Suprapubic skin (tissue), 4 donors: ENCODE measurements at regions not wholly inside any gene's neighbourhood (a gene's known extent, or its start where the extent isn't known, plus 50 kb on each side); places are given as distances from the start of the nearest gene placed in this dataset.

Source experiments
- DNase-seq, 2 donors: peaks; one replicate each; pipeline ENCODE4 v3.0.0-alpha.2; 2019; ENCODE audit warnings: low spot score in 2 of 2
- H3K27ac ChIP-seq: fragments of 200-600 bp; sonication (generic); one replicate; pipeline ENCODE4 v1.5.1; 2019
- H3K27me3 ChIP-seq: fragments of 200-600 bp; sonication (generic); one replicate; pipeline ENCODE4 v1.5.1; 2019
- H3K36me3 ChIP-seq: fragments of 200-600 bp; sonication (generic); one replicate; pipeline ENCODE4 v1.5.1; 2019
- H3K4me1 ChIP-seq: fragments of 200-600 bp; sonication (generic); one replicate; pipeline ENCODE4 v1.5.1; 2019
- H3K4me3 ChIP-seq: fragments of 200-600 bp; sonication (generic); one replicate; pipeline ENCODE4 v1.5.1; 2019; ENCODE audit warnings: mild to moderate bottlenecking
- H3K9me3 ChIP-seq: fragments of 200-600 bp; sonication (generic); one replicate; pipeline ENCODE4 v1.5.1; 2019
- CTCF ChIP-seq, 2 donors: fragments of 200-600 bp in 1 of 2; fragments of 450-650 bp in 1 of 2; sonication (generic) in 1 of 2; IDR thresholded peaks; one replicate each; pipeline ENCODE4 v1.5.1; 2016 to 2019; ENCODE audit warnings: antibody characterized with exemption in 2 of 2, mild to moderate bottlenecking in 1 of 2, moderate library complexity in 1 of 2
- EP300 ChIP-seq: sonication (generic); formaldehyde crosslinking; IDR thresholded peaks from one replicate; pipeline ENCODE4 v1.6.1; 2017; ENCODE audit warnings: antibody characterized with exemption
- POLR2A ChIP-seq, 2 donors: fragments of 450-650 bp; IDR thresholded peaks; one replicate each; pipeline ENCODE4 v1.6.1; 2017; ENCODE audit warnings: antibody characterized with exemption in 2 of 2, mild to moderate bottlenecking in 2 of 2, moderate library complexity in 2 of 2
- POLR2AphosphoS5 ChIP-seq, 3 donors: sonication (generic); formaldehyde crosslinking; IDR thresholded peaks; one replicate each; pipeline ENCODE4 v1.6.1; 2017; ENCODE audit warnings: antibody characterized with exemption in 3 of 3
- WGBS: methylation state at CpG from one replicate; pipeline ENCODE4 v1.1.5; 2018; 5-methylcytosine and 5-hydroxymethylcytosine counted together

GRCh38 chr7:46720761-46721160 is 799.7 kb upstream of the IGFBP3 start:
- WGBS = 48% methylated on average over 2 of the region's 2 CpGs
- H3K27me3 ChIP-seq = no peaks in the 10 kb centered on the region
- no peaks in the 10 kb centered on the region for H3K4me1 ChIP-seq
- no peak overlapping the region for H3K27ac ChIP-seq
- H3K4me3 ChIP-seq = no peak overlapping the region
- H3K36me3 ChIP-seq = no peaks in the 10 kb centered on the region
- TF ChIP-seq EP300 (no peak), POLR2A (IDR thresholded peaks at IDR 0.05) (no peak), CTCF (IDR thresholded peaks at IDR 0.05) (no peak), POLR2AphosphoS5 (IDR thresholded peaks at IDR 0.05) (no peak)
- no peak for DNase-seq
- H3K9me3 ChIP-seq = no peaks in the 10 kb centered on the region

- no peak for TF ChIP-seq POLR2AphosphoS5 (IDR thresholded peaks at IDR 0.05)
- Histone ChIP-seq H3K4me3 (no peak overlapping the region), H3K9me3 (no peaks in the 10 kb centered on the region), H3K4me1 (no peaks in the 10 kb centered on the region), H3K27ac (no peak overlapping the region), H3K36me3 (no peaks in the 10 kb centered on the region), H3K27me3 (no peaks in the 10 kb centered on the region)
- DNase-seq = no peak
- 95% methylated on average over 1 of the region's 1 CpG for WGBS
Measured at GRCh38 chr7:46719616-46720015, 798.5 kb upstream of the IGFBP3 start.

- DNase-seq = no peak
- no peak for TF ChIP-seq CTCF (IDR thresholded peaks at IDR 0.05)
- TF ChIP-seq POLR2AphosphoS5 (IDR thresholded peaks at IDR 0.05) = no peak
- TF ChIP-seq EP300 = no peak
- no peak for TF ChIP-seq POLR2A (IDR thresholded peaks at IDR 0.05)
Measured at GRCh38 chr7:46716926-46717325, 795.9 kb upstream of the IGFBP3 start.

GRCh38 chr7:46715579-46715978 is 794.5 kb upstream of the IGFBP3 start:
- Histone ChIP-seq H3K4me3 (no peak overlapping the region), H3K36me3 (no peaks in the 10 kb centered on the region), H3K4me1 (peaks cover 4% of the 10 kb centered on the region), H3K27ac (no peak overlapping the region), H3K27me3 (no peaks in the 10 kb centered on the region), H3K9me3 (no peaks in the 10 kb centered on the region)
- TF ChIP-seq POLR2A (IDR thresholded peaks at IDR 0.05) (no peak), CTCF (IDR thresholded peaks at IDR 0.05) (no peak), EP300 (no peak), POLR2AphosphoS5 (IDR thresholded peaks at IDR 0.05) (no peak)
- no peak for DNase-seq
- 93% methylated on average over 1 of the region's 1 CpG for WGBS

More at GRCh38 chr7:46716926-46717325, 795.9 kb upstream of the IGFBP3 start:
- Histone ChIP-seq H3K27ac (no peak overlapping the region), H3K27me3 (no peaks in the 10 kb centered on the region), H3K36me3 (no peaks in the 10 kb centered on the region), H3K4me1 (no peaks in the 10 kb centered on the region), H3K4me3 (no peak overlapping the region), H3K9me3 (no peaks in the 10 kb centered on the region)
- WGBS = 87% methylated on average over 1 of the region's 1 CpG

DNA sequence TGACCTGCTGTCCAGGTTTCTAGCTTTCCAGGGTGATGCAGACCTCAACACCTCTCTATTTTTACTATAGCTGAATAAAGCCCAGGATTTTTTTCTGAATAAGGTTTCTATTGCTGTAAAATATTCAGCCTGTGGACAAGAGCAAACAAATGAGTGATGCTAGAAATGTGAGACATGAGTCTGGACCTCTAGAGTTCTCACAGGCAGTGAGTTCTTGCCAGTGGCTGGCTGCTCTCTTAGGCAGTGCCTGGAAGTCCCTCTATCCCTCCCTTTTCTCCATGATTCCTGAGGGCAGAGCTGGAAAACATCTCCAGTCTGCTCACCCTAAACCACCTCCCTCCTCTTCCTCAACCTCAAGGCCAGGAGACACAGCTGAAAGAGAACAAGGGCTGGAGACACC is 793.8 kb upstream of the IGFBP3 start:
- Histone ChIP-seq H3K9me3 (no peaks in the 10 kb centered on the region), H3K36me3 (no peaks in the 10 kb centered on the region), H3K27ac (no peak overlapping the region), H3K27me3 (no peaks in the 10 kb centered on the region), H3K4me3 (no peak overlapping the region), H3K4me1 (peaks cover 4% of the 10 kb centered on the region)
- DNase-seq = no peak
- no peak for TF ChIP-seq POLR2A (IDR thresholded peaks at IDR 0.05)
- TF ChIP-seq CTCF (IDR thresholded peaks at IDR 0.05) = no peak
- no peak for TF ChIP-seq EP300
- TF ChIP-seq POLR2AphosphoS5 (IDR thresholded peaks at IDR 0.05) = no peak

- H3K4me1 ChIP-seq = peaks cover 4% of the 10 kb centered on the region
- 63% methylated on average over 4 of the region's 4 CpGs for WGBS
Measured at GRCh38 chr7:46713868-46714596, 793.0 kb upstream of the IGFBP3 start.

More at GRCh38 chr7:46713868-46714596, 793.0 kb upstream of the IGFBP3 start:
- H3K27me3 ChIP-seq = no peaks in the 10 kb centered on the region
- DNase-seq = no peak
- TF ChIP-seq POLR2A (IDR thresholded peaks at IDR 0.05) = no peak
- no peak for TF ChIP-seq POLR2AphosphoS5 (IDR thresholded peaks at IDR 0.05)
- TF ChIP-seq CTCF (IDR thresholded peaks at IDR 0.05) = no peak
- no peak for TF ChIP-seq EP300
- H3K4me3 ChIP-seq = no peak overlapping the region
- H3K36me3 ChIP-seq = no peaks in the 10 kb centered on the region
- H3K9me3 ChIP-seq = no peaks in the 10 kb centered on the region
- no peak overlapping the region for H3K27ac ChIP-seq
